ENCODE measurements at regions not wholly inside any gene's neighbourhood (a gene's known extent, or its start where the extent isn't known, plus 50 kb on each side); places are given as distances from the start of the nearest gene placed in this dataset.

GRCh38 chr6:164998297-164998696 lies 311.1 kb downstream of the C6orf118 start:
- H2AFZ ChIP-seq (ENCODE audit: low read length): no peak overlapping the region
- H3K9me3 ChIP-seq (replicated peaks; ENCODE audit: insufficient read depth, low read length): no peaks in the 10 kb centered on the region
- no peaks in the 10 kb centered on the region for H3K9me2 ChIP-seq (replicated peaks; ENCODE audit: insufficient read depth, low read length)
- no peak overlapping the region for H3K4me2 ChIP-seq (ENCODE audit: low read depth, low read length)
- no peak overlapping the region for H3K9ac ChIP-seq (ENCODE audit: low read length)
- no peak overlapping the region for H3K4me3 ChIP-seq (ENCODE audit: low read length)
- H4K20me1 ChIP-seq (ENCODE audit: insufficient read depth, low read length): no peaks in the 10 kb centered on the region
- H3F3A ChIP-seq (ENCODE audit: insufficient read depth, low read length): no peaks in the 10 kb centered on the region
- H3K27me3 ChIP-seq (replicated peaks; ENCODE audit: insufficient read depth, low read length): no peaks in the 10 kb centered on the region
- DNase-seq: no peak
- no peaks in the 10 kb centered on the region for H3K4me1 ChIP-seq (ENCODE audit: low read length)
- H3K79me2 ChIP-seq (ENCODE audit: low read length): no peaks in the 10 kb centered on the region
- no peaks in the 10 kb centered on the region for H3K36me3 ChIP-seq (replicated peaks; ENCODE audit: insufficient read depth, low read length)
- no peak for TF ChIP-seq CTCF (IDR thresholded peaks at IDR 0.05; ENCODE audit: low read length)
- TF ChIP-seq EZH2 (optimal IDR thresholded peaks at IDR 0.05; ENCODE audit: low read depth, low read length): no peak
- no peak for TF ChIP-seq EZH2phosphoT487 (IDR thresholded peaks at IDR 0.05; ENCODE audit: low read length)
- H3K27ac ChIP-seq (ENCODE audit: low read length): no peak overlapping the region

GRCh38 chr6:164996838-164997237 lies 312.6 kb downstream of the C6orf118 start:
- H3K36me3 ChIP-seq (replicated peaks; ENCODE audit: insufficient read depth, low read length): no peaks in the 10 kb centered on the region
- H4K20me1 ChIP-seq (ENCODE audit: insufficient read depth, low read length): no peaks in the 10 kb centered on the region
- no peaks in the 10 kb centered on the region for H3K27me3 ChIP-seq (replicated peaks; ENCODE audit: insufficient read depth, low read length)
- no peak overlapping the region for H3K4me3 ChIP-seq (ENCODE audit: low read length)
- no peaks in the 10 kb centered on the region for H3K9me3 ChIP-seq (replicated peaks; ENCODE audit: insufficient read depth, low read length)
- H3K4me2 ChIP-seq (ENCODE audit: low read depth, low read length): no peak overlapping the region
- H3K9me2 ChIP-seq (replicated peaks; ENCODE audit: insufficient read depth, low read length): no peaks in the 10 kb centered on the region
- H3K9ac ChIP-seq (ENCODE audit: low read length): no peak overlapping the region
- no peak for DNase-seq
- no peak for TF ChIP-seq CTCF (IDR thresholded peaks at IDR 0.05; ENCODE audit: low read length)
- no peak for TF ChIP-seq EZH2 (optimal IDR thresholded peaks at IDR 0.05; ENCODE audit: low read depth, low read length)
- TF ChIP-seq EZH2phosphoT487 (IDR thresholded peaks at IDR 0.05; ENCODE audit: low read length): no peak
- no peaks in the 10 kb centered on the region for H3K79me2 ChIP-seq (ENCODE audit: low read length)
- no peaks in the 10 kb centered on the region for H3F3A ChIP-seq (ENCODE audit: insufficient read depth, low read length)
- no peak overlapping the region for H2AFZ ChIP-seq (ENCODE audit: low read length)
- H3K4me1 ChIP-seq (ENCODE audit: low read length): no peaks in the 10 kb centered on the region
- H3K27ac ChIP-seq (ENCODE audit: low read length): no peak overlapping the region

- Histone ChIP-seq H3K27ac (ENCODE audit: low read length) (no peak overlapping the region), H3K9me2 (replicated peaks; ENCODE audit: insufficient read depth, low read length) (no peaks in the 10 kb centered on the region), H3K4me2 (ENCODE audit: low read depth, low read length) (no peak overlapping the region), H3K9me3 (replicated peaks; ENCODE audit: insufficient read depth, low read length) (no peaks in the 10 kb centered on the region), H3K9ac (ENCODE audit: low read length) (no peak overlapping the region), H2AFZ (ENCODE audit: low read length) (no peak overlapping the region), H3K27me3 (replicated peaks; ENCODE audit: insufficient read depth, low read length) (no peaks in the 10 kb centered on the region), H4K20me1 (ENCODE audit: insufficient read depth, low read length) (no peaks in the 10 kb centered on the region), H3K4me3 (ENCODE audit: low read length) (no peak overlapping the region), H3K4me1 (ENCODE audit: low read length) (no peaks in the 10 kb centered on the region), H3F3A (ENCODE audit: insufficient read depth, low read length) (no peaks in the 10 kb centered on the region), H3K79me2 (ENCODE audit: low read length) (no peaks in the 10 kb centered on the region), H3K36me3 (replicated peaks; ENCODE audit: insufficient read depth, low read length) (no peaks in the 10 kb centered on the region)
- DNase-seq: no peak
- no peak for TF ChIP-seq EZH2phosphoT487 (IDR thresholded peaks at IDR 0.05; ENCODE audit: low read length)
- no peak for TF ChIP-seq CTCF (IDR thresholded peaks at IDR 0.05; ENCODE audit: low read length)
- no peak for TF ChIP-seq EZH2 (optimal IDR thresholded peaks at IDR 0.05; ENCODE audit: low read depth, low read length)
These were observed 317.8 kb downstream of the C6orf118 start for GRCh38 chr6:164991573-164991972.

Measured in MM.1S (cell line).